ENCODE measurements at regions not wholly inside any gene's neighbourhood (a gene's known extent, or its start where the extent isn't known, plus 50 kb on each side); places are given as distances from the start of the nearest gene placed in this dataset.

DNA sequence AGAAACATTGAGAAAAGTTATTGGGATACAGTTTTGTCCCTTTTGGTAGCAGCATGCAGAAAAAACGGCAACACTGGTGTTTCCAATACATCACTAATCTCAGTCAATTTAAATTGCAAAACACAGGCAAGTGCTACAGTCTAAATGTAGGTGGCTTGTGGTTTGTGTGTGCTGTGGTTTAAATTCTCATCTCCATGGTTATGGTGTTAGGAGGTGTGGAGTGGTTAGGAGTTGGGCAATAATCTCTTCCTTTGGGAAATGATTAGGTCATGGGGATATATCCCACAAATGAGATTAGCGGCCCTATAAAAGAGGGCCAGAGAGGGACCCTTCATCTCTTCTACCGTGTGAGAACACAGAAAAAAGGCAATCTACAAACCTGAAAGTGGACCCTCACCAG, 1344.3 kb downstream of the ADGRL3 start:
- Histone ChIP-seq H2BK120ac (ENCODE audit: low read depth, low read length, poor library complexity, severe bottlenecking) (no peak overlapping the region), H2BK12ac (ENCODE audit: insufficient read length, low read depth, low read length) (no peak overlapping the region), H2BK5ac (ENCODE audit: insufficient read length, low read length) (no peak overlapping the region), H3K23ac (ENCODE audit: insufficient read length, low read depth, low read length) (no peak overlapping the region), H4K5ac (ENCODE audit: insufficient read length, low read depth, low read length) (no peak overlapping the region), H3K79me1 (ENCODE audit: insufficient read depth, low read depth, low read length, poor library complexity, severe bottlenecking) (no peaks in the 10 kb centered on the region), H3K27ac (ENCODE audit: insufficient read length, low read depth, low read length) (no peak overlapping the region), H3T11ph (ENCODE audit: low read length) (no peak overlapping the region), H3K9ac (ENCODE audit: extremely low read depth, insufficient read length, low read length) (no peak overlapping the region), H3K4me1 (ENCODE audit: insufficient read depth, low read length) (no peaks in the 10 kb centered on the region; the same call in 1 of the 2 replicates), H3K14ac (ENCODE audit: insufficient read depth, low read length) (no peak overlapping the region), H4K20me1 (ENCODE audit: control insufficient read depth, insufficient read depth, insufficient read length) (no peaks in the 10 kb centered on the region), H3K56ac (ENCODE audit: insufficient read length, low read depth, low read length) (no peak overlapping the region), H3K18ac (ENCODE audit: insufficient read length, low read depth, low read length) (no peak overlapping the region), H2AFZ (ENCODE audit: low read length) (no peak overlapping the region), H4K91ac (ENCODE audit: insufficient read length, low read depth, low read length) (no peak overlapping the region), H3K79me2 (ENCODE audit: insufficient read depth, low read length) (no peaks in the 10 kb centered on the region), H3K9me3 (ENCODE audit: control insufficient read depth, low read depth, low read length) (no peaks in the 10 kb centered on the region), H3K27me3 (ENCODE audit: insufficient read depth, low read length) (no peaks in the 10 kb centered on the region), H3K4ac (ENCODE audit: low read depth, low read length) (no peak overlapping the region), H3K23me2 (ENCODE audit: insufficient read length, low read depth, low read length, poor library complexity, severe bottlenecking) (no peaks in the 10 kb centered on the region), H2BK15ac (ENCODE audit: low read depth, low read length) (no peak overlapping the region), H2AK5ac (ENCODE audit: insufficient read length, low read length) (no peak overlapping the region), H2BK20ac (ENCODE audit: low read depth, low read length, poor library complexity, severe bottlenecking) (no peak overlapping the region), H4K8ac (replicated peaks; ENCODE audit: insufficient read length, low read depth, low read length) (no peak overlapping the region), H3K4me2 (ENCODE audit: insufficient read depth, insufficient read length, low read length) (no peak overlapping the region)
- DNase-seq, result no peak
- H3K27ac Mint-ChIP-seq, result no peak overlapping the region
- no peaks in the 10 kb centered on the region for H3K36me3 Mint-ChIP-seq (ENCODE audit: insufficient read depth in 1 of 3, low read depth in 3 of 3)
- H3K27me3 Mint-ChIP-seq (ENCODE audit: low read depth), result no peaks in the 10 kb centered on the region
- TF ChIP-seq, protein P1, sequence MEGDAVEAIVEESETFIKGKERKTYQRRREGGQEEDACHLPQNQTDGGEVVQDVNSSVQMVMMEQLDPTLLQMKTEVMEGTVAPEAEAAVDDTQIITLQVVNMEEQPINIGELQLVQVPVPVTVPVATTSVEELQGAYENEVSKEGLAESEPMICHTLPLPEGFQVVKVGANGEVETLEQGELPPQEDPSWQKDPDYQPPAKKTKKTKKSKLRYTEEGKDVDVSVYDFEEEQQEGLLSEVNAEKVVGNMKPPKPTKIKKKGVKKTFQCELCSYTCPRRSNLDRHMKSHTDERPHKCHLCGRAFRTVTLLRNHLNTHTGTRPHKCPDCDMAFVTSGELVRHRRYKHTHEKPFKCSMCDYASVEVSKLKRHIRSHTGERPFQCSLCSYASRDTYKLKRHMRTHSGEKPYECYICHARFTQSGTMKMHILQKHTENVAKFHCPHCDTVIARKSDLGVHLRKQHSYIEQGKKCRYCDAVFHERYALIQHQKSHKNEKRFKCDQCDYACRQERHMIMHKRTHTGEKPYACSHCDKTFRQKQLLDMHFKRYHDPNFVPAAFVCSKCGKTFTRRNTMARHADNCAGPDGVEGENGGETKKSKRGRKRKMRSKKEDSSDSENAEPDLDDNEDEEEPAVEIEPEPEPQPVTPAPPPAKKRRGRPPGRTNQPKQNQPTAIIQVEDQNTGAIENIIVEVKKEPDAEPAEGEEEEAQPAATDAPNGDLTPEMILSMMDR (conservative IDR thresholded peaks at IDR 0.05), result no peak
- WGBS (ENCODE audit: extremely low coverage, insufficient read length, low lambda C conversion rate), result no CpG with 5 or more reads among the region's 3 CpGs
- H3K9me3 Mint-ChIP-seq, result no peaks in the 10 kb centered on the region; a peak in 2 of 5 replicates
- no peak overlapping the region for H3K4me3 Mint-ChIP-seq
- H3K4me1 Mint-ChIP-seq, result peaks cover 14 to 16% of the 10 kb centered on the region in 2 experiments

All from H9 (cell line).